ENCODE measurements at regions not wholly inside any gene's neighbourhood (a gene's known extent, or its start where the extent isn't known, plus 50 kb on each side); places are given as distances from the start of the nearest gene placed in this dataset.

DNA sequence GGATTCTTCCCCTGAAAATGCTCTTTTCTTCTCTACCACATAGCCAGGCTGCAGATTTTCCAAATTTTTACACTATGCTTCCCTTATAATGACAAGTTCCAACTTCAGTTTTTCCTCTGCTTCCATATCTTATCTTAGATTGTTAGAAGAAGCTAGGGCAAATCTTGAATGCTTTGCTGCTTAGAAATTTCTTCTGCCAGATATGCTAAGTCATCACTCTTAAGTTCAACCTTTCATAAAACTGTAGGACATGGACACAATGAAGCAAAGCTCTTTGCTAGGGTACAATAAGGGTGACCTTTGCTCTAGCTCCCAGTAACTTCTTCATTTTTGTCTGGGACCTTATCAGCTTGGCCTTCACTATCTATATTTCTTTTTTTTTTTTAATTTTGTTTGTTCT, 88.7 kb downstream of the NXNL2 start:
- TF ChIP-seq, protein P1, sequence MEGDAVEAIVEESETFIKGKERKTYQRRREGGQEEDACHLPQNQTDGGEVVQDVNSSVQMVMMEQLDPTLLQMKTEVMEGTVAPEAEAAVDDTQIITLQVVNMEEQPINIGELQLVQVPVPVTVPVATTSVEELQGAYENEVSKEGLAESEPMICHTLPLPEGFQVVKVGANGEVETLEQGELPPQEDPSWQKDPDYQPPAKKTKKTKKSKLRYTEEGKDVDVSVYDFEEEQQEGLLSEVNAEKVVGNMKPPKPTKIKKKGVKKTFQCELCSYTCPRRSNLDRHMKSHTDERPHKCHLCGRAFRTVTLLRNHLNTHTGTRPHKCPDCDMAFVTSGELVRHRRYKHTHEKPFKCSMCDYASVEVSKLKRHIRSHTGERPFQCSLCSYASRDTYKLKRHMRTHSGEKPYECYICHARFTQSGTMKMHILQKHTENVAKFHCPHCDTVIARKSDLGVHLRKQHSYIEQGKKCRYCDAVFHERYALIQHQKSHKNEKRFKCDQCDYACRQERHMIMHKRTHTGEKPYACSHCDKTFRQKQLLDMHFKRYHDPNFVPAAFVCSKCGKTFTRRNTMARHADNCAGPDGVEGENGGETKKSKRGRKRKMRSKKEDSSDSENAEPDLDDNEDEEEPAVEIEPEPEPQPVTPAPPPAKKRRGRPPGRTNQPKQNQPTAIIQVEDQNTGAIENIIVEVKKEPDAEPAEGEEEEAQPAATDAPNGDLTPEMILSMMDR (IDR thresholded peaks at IDR 0.05): no peak
- no peak for TF ChIP-seq POLR2A (IDR thresholded peaks at IDR 0.05)
